ENCODE measurements at regions not wholly inside any gene's neighbourhood (a gene's known extent, or its start where the extent isn't known, plus 50 kb on each side); places are given as distances from the start of the nearest gene placed in this dataset.

DNA sequence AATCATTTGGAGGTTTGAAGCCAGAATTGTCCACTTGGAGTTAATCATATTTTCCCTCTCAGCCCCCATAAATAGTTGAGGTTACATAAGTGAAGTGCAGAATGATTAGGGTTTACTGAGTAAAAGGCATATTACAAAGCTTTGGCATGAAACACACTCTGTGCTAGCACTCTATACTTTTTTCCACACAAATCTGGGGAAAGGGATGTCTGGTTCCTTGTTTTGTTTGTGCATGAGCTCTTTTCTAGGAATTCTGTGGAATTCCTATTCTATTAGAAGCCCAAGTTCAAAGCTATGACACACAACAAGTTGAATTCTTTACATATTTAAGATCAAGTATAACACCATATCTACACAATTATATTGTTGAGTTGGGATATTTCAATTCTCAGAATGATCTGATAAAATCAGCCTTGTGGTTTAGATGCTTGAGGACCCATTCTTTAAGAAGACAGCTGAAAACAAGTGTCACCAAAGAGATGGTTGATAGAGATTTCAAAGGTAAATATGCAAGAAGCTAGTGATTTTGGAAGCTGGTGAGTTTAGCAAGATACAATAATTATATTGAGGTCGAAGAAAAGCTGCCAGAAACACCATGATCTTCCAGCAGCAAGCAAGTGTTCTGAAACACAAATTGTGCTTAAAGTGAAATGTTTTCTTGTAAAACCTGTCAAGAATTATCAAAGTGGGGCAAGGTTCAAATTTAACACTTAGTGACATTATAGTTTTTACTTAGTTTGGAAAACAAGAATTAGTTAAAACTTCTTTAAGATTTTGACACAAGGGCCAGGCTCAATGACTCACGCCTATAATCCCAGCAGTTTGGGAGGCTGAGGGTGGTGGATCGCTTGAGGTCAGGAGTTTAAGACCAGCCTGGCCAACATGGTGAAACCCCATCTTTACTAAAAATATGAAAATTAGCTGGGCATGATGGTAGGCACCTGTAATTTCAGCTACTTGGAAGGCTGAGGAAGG, 122.6 kb downstream of the INHBA start:
- TF ChIP-seq CTCF (IDR thresholded peaks at IDR 0.05) (no peak), POLR2A (IDR thresholded peaks at IDR 0.05) (no peak)

GRCh38 chr7:41578700-41579099, 124.2 kb downstream of the INHBA start:
- no peak overlapping the region for H3K4me3 ChIP-seq
- DNase-seq = no peak
- TF ChIP-seq CTCF (IDR thresholded peaks at IDR 0.05) = no peak
- TF ChIP-seq POLR2A (IDR thresholded peaks at IDR 0.05) = no peak
- intact Hi-C loops (cut with DNase I) = no loop called here
- H3K27me3 ChIP-seq = no peaks in the 10 kb centered on the region
- H3K27ac ChIP-seq = no peak overlapping the region
- H3K9me3 ChIP-seq (replicated peaks in 1 of 3) = no peaks in the 10 kb centered on the region
- peaks cover 0 to 4% of the 10 kb centered on the region in 2 donors for H3K4me1 ChIP-seq (replicated peaks in 1 of 2)
- 54 to 83% (median 70%) methylated on average over 1 of the region's 1 CpG for WGBS, 4 donors
- H3K36me3 ChIP-seq (replicated peaks in 1 of 2) = no peaks in the 10 kb centered on the region

More for the DNA sequence above, 122.6 kb downstream of the INHBA start:
- DNase-seq = no peak
- intact Hi-C loops (cut with DNase I) = no loop called here
- Histone ChIP-seq H3K4me1 (replicated peaks in 1 of 2) (peaks cover 0 to 4% of the 10 kb centered on the region in 2 donors), H3K27me3 (no peaks in the 10 kb centered on the region), H3K4me3 (no peak overlapping the region), H3K27ac (no peak overlapping the region), H3K9me3 (replicated peaks in 1 of 3) (no peaks in the 10 kb centered on the region), H3K36me3 (replicated peaks in 1 of 2) (no peaks in the 10 kb centered on the region)
- WGBS, 4 donors = 80 to 89% (median 85%) methylated on average over 3 of the region's 3 CpGs

- 77 to 84% (median 83%) methylated on average over 3 of the region's 3 CpGs for WGBS, 4 donors
- Histone ChIP-seq H3K27me3 (no peaks in the 10 kb centered on the region), H3K4me1 (replicated peaks in 1 of 2) (peaks cover 0 to 4% of the 10 kb centered on the region in 2 donors), H3K4me3 (no peak overlapping the region), H3K27ac (no peak overlapping the region), H3K9me3 (replicated peaks in 1 of 3) (no peaks in the 10 kb centered on the region), H3K36me3 (replicated peaks in 1 of 2) (no peaks in the 10 kb centered on the region)
- intact Hi-C loops (cut with DNase I) = no loop called here
- DNase-seq = peak in 4 of 7 donors; percentile 17 to 22 (median 20)
- TF ChIP-seq CTCF (IDR thresholded peaks at IDR 0.05) (no peak), POLR2A (IDR thresholded peaks at IDR 0.05) (no peak)
These were observed 126.7 kb downstream of the INHBA start for GRCh38 chr7:41576166-41576565.

DNA sequence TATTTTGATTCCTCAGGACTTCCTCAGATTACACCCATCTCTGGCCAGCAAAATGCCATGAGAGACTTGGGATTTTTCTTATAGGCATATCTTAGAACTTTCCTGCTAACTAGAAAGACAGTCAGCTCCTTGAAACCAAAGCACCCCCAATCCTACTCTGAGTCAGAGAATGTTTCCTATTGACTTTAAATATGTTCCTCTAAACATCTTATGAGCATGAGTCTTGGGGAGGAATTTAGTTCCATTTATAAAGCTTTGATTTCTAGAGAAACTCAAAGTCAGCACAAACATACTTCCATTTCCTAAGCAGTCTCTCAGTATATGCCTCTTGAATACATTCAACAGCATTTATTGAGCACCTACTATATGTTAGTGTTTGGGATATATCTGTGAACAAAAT, 128.5 kb downstream of the INHBA start:
- intact Hi-C loops (cut with DNase I) = no loop called here
- no peaks in the 10 kb centered on the region for H3K27me3 ChIP-seq
- DNase-seq = no peak

More for the DNA sequence above, 128.5 kb downstream of the INHBA start:
- no peak for TF ChIP-seq POLR2A (IDR thresholded peaks at IDR 0.05)
- no peak for TF ChIP-seq CTCF (IDR thresholded peaks at IDR 0.05)
- no peaks in the 10 kb centered on the region for H3K9me3 ChIP-seq (replicated peaks in 1 of 3)
- peaks cover 0 to 4% of the 10 kb centered on the region in 2 donors for H3K4me1 ChIP-seq (replicated peaks in 1 of 2)
- H3K4me3 ChIP-seq = no peak overlapping the region
- no peak overlapping the region for H3K27ac ChIP-seq
- H3K36me3 ChIP-seq (replicated peaks in 1 of 2) = no peaks in the 10 kb centered on the region
